Spleen (tissue), 7 donors: ENCODE measurements at regions not wholly inside any gene's neighbourhood (a gene's known extent, or its start where the extent isn't known, plus 50 kb on each side); places are given as distances from the start of the nearest gene placed in this dataset.

Experiments
- POLR2A ChIP-seq, 3 donors: fragments of 450-650 bp; IDR thresholded peaks; one replicate each; pipeline ENCODE4 v1.5.1; 2017; ENCODE audit warnings: antibody characterized with exemption in 3 of 3, mild to moderate bottlenecking in 1 of 3
- TF ChIP-seq, protein P1 (sequence below), 11 experiments: fragments of 200-600 bp in 7 of 11; fragments of 450-650 bp in 4 of 11; sonication (generic) in 4 of 11; IDR thresholded peaks in 8 of 11; conservative IDR thresholded peaks in 3 of 11; 1 replicate in 7 of 11; 2 replicates in 4 of 11; pipeline versions ENCODE4 v1.4.0 to v1.8.0; 2016 to 2021; ENCODE audit warnings: antibody characterized with exemption in 11 of 11, inconsistent platforms in 4 of 11, mild to moderate bottlenecking in 1 of 11
- donor health status: DM: no; HTN: no; CAD: no; lungs with moderate emphysema.
- donor health status: DM: no; HTN: no; CAD: no.
- donor health status: DM: no; HTN: no; CAD: no.

DNA sequence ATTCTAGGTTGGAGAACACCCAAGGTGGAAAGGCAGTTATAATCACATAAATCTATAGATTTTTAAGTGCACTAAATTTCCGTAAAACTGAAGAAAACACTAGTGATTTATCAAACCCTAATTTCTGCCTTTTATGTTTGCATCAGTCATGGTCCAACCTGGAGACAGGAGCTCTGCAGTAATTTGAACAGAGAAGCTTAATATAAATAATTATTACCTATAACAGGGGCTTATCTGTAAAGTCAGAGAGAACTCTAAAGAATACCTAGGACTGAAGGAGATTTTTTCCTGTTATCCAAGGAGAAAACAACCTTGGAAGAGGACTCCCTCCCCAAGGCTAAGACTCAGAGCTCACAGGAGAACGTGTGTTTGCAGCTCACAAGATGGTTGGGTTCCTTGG is 95.1 kb downstream of the MPP7 start:
- TF ChIP-seq, protein P1, sequence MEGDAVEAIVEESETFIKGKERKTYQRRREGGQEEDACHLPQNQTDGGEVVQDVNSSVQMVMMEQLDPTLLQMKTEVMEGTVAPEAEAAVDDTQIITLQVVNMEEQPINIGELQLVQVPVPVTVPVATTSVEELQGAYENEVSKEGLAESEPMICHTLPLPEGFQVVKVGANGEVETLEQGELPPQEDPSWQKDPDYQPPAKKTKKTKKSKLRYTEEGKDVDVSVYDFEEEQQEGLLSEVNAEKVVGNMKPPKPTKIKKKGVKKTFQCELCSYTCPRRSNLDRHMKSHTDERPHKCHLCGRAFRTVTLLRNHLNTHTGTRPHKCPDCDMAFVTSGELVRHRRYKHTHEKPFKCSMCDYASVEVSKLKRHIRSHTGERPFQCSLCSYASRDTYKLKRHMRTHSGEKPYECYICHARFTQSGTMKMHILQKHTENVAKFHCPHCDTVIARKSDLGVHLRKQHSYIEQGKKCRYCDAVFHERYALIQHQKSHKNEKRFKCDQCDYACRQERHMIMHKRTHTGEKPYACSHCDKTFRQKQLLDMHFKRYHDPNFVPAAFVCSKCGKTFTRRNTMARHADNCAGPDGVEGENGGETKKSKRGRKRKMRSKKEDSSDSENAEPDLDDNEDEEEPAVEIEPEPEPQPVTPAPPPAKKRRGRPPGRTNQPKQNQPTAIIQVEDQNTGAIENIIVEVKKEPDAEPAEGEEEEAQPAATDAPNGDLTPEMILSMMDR (IDR thresholded peaks at IDR 0.05 in 8 of 11, conservative IDR thresholded peaks at IDR 0.05 in 3 of 11), result no peak
- TF ChIP-seq POLR2A (IDR thresholded peaks at IDR 0.05), result no peak
